HG03280 (cell line): ENCODE measurements at regions not wholly inside any gene's neighbourhood (a gene's known extent, or its start where the extent isn't known, plus 50 kb on each side); places are given as distances from the start of the nearest gene placed in this dataset.
A peak's percentile ranks its signal among the peaks of the same experiment; 100 is the strongest.
"Not testable (repeated sequence)": the region's sequence is repeated elsewhere in the genome, so short reads cannot be mapped to it uniquely, and the experiment has no call there.

Source experiments
- ATAC-seq: cut with Tn5 transposase; IDR thresholded peaks from one replicate; pipeline ENCODE4 v1.9.1; 2021; ENCODE audit warnings: mild to moderate bottlenecking, moderate library complexity; ENCODE audit not compliant: unreplicated experiment

DNA sequence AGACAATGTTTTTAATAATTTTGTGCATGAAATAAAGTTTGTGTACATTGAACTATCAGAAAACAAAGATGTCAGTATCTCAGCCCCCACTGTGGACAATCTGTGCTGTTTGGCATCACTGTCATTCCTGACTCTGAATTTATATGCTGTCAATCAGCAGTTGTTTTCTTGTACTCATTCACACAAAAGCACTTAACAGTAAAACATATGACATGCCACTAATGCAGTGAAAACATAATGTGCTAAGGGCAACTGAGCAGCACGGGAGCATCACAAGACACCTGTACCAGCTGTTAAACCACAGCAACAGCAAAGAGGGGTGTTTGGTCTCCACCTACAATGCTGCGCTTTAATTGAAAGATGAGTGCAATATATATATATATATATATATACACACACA, 647.8 kb upstream of the SLC35B3 start:
- ATAC-seq = no peak

DNA sequence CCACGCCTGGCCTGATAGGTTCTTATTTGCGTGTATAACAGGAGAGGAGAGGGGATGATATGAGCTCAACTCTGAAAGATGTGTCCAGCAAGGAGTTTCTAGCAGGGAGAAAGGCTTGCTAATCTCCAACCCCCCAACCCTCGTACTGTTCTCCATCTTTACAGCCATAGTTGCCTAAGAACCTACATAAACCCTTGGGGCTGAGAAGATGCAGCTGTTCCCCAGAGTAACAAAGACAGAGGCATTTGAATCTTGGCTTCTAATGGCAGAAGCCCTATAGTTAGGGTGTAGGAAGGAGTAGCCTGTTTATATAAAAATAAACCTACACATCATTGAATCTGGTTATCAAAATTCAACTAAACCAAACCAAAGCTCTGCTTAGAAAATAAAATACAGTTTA, 631.4 kb upstream of the SLC35B3 start:
- ATAC-seq = no peak

DNA sequence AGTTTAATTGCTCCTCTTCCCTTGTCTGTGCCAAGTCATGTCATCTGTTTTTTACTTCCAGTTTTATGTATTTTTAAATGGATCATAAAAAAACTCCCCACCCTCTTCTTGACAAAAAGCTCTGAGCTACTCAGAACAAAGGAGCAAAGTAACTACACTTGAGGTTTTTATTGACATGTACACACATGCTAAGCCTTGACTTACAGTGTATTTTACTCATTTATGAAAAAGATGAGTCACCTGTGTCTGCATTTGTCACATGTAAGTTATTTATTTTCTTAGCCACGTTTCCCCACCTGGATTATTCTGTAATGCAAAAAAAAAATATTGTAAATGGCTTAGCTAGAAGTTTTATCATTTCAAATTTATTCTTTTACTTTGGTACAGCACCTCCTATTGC, 628.8 kb upstream of the SLC35B3 start:
- no peak for ATAC-seq

DNA sequence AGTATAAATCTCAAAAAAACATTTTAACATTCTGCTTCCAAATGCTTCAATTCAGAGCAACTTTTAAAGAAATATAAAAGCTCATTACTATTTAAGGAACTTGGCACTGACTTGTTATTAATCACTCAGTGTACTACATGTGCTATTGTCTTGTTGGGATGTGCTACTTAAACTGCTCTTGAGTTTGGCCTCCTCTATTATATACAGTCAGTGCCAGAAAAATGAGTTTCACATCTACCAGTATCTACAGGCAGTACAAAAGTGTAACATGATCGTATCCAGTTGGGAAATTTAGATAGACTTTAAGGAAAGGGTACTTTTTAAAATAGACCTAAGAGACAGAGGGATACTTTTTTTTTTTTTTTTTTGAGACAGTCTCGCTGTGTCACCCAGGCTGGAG, 627.3 kb upstream of the SLC35B3 start:
- ATAC-seq = no peak

DNA sequence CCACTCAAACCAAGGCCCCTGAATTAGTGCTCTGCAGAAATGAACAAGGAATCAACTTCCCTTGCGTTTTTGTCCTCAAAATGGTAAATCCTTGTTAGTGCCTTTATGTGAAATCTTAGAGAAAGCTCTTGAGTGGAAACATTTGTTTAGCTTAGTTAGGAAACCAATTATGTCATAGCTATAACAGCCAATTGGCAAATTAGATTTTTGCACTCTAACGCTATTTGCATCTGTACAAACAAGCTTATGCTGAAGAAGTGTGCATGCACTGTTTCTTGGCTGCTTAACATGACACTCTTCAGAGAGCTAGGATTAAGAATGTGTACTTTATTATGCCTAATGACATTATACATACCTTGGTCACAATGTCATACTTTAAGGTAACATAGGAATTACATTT, 622.6 kb upstream of the SLC35B3 start:
- ATAC-seq = no peak

DNA sequence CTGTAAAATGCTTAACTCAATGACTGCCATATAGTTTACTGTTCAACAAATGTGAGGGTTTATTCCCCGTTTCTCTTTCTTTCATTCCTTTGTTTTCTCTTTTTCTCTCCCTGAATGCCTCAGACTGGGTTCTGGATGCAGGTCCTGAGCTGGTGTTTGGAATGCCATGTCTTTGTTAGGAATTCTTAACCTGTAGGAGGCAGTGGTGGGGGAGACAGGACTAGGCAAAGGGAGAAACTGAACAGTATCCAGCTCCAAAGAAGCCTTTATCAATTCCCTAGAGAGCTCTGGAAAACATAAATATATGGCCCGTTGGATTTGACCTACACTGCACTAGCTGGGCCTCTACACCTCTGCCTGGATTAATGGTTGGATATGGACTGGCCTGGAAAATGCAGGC, 621.2 kb upstream of the SLC35B3 start:
- ATAC-seq = no peak

DNA sequence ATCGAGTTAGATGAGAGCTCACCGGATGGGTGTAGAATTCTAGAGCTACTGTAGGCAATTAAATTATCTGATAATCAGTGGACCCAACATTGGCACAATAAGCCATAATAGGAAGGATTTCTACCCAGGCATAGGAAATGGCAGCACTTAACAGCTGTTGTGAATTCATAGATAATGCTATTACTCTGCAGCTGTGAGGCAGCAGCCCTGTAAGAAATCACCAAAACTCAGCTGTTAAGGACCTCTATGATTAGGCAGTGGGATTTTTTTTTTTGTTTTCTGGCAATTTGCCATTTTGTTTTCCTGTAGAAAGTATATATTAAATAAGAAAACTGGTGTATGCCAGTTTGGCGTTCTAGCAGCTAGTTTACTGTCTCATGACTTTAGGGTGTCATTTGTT, 609.1 kb upstream of the SLC35B3 start:
- ATAC-seq = no peak

DNA sequence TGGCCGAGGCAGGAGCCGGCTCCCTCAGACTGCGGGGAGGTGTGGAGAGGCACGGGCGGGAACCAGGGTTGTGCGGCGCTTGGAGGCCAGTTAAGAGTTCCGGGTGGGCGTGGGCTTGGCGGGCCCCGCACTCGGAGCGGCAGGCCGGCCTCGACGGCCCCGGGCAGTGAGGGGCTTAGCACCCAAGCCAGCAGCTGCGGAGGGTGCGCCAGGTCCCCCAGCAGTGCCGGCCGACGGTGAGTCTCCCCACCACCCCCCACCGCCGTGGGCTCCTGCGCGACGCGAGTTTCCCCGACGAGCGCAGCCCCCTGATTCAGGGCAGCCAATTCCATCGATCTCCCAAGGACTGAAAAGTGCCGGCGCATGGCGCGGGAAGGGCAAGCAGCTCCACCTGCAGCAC, 605.4 kb upstream of the SLC35B3 start:
- no peak for ATAC-seq

DNA sequence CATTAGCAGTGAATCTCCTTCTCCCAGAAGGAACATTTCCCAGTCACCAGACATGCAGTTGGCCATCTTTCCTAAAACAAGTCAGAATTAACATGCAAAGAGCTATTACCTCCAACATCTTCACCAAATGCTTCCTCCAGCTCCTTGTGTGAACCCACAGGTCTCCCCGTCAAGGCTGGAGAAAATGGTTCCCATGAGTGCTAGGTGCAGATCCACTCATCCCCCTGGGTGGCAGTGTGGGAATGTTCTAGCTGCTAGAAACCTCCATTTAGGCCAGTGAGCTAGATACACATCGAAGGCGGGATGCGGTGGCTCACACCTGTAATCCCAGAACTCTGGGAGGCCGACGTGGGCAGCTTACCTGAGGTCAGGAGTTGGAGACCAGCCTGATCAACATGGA, 603.9 kb upstream of the SLC35B3 start:
- no peak for ATAC-seq

DNA sequence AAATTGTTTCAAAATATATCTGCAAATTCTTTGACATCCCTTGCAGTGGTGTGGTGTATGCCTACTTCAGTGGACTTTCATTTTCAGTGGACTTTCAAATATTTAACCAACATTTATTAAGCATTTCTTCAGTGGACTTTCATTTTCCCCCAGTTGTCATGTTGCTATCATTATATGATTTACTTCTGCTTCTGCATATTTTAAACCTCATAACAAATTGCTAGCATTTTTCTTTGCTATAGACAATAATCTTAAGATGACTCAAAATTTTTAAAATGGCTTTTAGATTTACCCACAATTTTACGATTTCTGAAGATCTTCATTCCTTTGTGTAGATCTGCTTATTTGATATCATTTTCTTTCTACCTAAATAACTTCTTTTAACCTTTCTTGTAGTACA, 592.7 kb upstream of the SLC35B3 start:
- ATAC-seq = no peak

DNA sequence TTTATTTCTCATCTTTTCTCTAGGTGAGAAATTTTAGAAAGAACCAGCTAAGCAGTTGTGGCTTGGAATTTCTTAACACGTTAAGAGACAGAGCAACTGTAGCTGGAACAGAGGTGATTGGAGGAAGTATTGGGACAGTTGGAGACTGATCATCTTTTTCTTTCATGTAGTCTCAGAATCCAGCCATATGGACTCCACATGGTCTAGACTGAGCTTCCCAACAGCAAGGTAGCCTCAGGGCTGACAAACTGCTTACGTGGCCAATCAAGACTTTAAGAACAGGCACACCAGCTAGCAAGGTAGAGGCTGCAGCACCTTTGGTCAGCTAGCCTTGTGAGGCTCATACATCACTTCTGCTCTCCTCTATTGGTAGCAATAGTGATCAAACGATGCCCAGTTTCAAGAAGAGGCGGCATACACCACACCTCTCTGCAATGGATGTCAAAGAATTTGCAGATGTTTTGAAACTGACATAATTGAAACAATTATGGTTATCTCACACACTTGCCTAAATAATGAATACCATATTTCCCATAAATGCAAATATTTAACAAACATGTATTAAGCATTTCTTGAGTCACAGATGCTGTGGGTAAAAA, 590.5 kb upstream of the SLC35B3 start:
- no peak for ATAC-seq

DNA sequence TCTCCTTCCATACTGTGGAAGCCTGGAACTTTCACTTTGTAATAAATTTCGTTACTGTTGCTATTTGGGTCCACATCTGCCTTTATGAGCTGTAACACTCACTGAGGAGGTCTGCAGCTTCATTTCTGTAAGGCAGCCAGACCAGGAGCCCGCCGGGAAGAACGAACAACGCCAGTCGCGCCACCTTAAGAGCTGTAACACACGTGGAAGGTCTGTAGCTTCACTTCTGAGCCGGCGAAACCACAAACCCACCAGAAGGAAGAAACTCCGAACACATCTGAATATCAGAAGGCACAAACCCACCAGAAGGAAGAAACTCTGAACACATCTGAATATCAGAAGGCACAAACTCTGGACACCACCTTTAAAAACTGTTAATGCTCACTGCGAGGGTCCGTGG, 589.9 kb upstream of the SLC35B3 start:
- no peak for ATAC-seq

DNA sequence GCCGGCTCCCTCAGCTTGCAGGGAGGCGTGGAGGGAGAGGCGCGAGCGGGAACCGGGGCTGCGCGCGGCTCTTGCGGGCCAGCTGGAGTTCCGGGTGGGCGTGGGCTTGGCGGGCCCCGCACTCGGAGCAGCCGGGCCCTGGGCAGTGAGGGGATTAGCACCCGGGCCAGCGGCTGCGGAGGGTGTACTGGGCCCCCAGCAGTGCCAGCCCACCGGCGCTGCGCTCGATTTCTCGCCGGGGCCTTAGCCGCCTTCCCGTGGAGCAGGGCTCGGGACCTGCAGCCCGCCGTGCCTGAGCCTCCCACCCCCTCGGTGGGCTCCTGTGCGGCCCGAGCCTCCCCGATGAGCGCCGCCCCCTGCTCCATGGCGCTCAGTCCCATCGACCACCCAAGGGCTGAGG, 588.9 kb upstream of the SLC35B3 start:
- ATAC-seq = not testable (repeated sequence)

DNA sequence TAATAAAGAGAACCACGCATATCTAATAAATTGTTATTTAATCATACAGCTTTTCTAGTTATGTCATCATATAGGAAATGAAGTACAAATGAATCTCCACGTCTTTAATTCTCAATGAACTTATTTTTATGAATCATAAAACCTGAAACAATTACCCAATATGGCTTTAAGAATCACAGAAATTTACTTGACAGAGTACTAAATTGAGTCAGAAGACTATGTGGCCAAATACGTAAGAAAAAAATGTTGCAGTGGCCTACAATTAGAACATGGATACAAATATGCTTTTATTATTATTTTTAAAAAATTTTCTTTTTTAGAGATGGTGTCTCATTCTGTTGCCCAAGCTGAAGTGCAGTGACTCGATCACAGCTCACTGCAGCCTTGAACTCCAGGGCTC, 584.7 kb upstream of the SLC35B3 start:
- no peak for ATAC-seq

DNA sequence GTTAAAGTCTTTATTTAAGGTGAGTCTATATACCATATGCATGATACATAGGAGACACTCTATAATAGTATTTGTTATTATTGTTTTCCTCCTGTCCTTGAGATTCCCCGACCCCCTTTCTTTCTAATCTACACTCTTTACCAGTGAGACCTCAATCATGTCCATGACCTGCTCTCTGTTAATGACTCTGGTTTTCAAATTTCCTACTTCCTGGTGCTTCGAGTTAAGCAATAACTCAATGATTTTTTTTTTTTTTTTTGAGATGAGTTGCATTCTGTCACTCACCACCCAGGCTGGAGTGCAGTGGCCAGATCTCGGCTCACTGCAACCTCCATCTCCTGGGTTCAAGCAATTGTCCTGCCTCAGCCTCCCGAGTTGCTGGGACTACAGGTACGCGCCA, 574.6 kb upstream of the SLC35B3 start:
- no peak for ATAC-seq

DNA sequence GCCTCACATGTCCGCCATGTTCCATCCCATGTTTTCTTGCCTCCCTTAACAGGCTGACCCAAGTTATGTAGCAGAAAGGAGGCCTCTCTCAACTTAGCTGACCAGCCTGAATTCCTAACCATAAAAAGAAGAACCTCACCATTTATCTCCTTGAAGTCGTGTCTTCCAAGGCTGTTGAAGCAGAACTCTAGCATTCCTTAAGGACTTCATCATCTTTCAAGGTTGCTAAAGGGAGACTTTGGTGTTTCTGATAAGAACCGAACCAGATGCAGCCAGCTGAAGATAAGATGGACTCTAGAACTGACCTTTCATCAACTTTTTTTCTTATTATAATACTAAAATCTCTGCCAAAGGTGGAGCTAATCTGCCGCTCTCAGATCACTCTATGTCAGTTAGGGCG, 571.7 kb upstream of the SLC35B3 start:
- ATAC-seq = no peak

DNA sequence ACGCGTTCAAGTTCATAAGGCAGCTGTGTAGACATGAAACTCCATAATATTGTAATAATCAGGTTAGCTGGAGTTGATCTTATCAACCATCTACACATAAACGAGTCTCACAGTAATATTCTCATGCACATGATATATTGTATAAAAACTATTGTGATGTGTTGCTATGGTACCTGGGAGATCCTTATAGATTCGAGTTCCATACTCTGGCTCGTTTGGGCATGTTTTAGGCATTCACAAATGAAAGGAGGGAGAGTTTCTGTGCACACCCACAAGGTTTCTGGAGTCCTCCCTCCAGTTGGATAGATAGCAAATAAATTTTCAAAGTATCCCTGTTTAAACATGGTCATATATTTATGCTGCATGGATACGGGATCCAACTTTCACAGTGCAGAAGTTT, 567.5 kb upstream of the SLC35B3 start:
- no peak for ATAC-seq

DNA sequence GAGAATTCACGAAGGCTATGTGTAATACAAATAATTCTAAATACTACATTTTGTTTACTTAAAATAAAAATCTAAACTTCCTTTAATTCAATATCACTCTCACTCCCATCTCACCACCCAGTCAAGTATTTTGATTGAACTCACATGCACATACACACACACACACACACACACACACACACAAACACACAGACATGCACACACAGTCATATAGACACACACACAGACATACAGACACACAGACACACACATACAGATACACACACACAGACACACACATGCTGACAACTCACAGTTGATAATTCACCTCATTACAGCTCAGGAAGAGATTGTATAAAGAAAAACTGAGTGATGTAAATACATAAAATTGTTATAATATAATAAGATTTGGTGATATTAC, 559.8 kb upstream of the SLC35B3 start:
- ATAC-seq = no peak

DNA sequence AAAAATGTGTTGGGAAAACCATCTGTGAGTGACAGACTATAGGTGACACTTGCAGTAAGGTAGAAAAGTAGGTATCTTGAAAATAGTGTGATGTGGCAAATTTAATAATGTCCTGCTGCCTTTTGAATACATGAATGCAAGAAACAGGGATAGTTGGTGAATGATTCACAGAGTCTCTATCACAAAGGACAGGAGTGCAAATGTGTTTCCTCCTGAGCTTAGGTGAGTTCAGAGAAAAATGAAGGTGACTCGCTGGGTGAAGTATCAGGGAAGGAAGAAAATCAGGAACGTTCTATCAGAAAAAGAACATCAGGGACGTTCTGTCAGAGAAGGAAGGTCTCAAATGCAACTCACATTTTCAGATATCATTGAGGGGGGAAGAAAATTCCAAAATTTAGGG, 557.8 kb upstream of the SLC35B3 start:
- ATAC-seq = no peak

DNA sequence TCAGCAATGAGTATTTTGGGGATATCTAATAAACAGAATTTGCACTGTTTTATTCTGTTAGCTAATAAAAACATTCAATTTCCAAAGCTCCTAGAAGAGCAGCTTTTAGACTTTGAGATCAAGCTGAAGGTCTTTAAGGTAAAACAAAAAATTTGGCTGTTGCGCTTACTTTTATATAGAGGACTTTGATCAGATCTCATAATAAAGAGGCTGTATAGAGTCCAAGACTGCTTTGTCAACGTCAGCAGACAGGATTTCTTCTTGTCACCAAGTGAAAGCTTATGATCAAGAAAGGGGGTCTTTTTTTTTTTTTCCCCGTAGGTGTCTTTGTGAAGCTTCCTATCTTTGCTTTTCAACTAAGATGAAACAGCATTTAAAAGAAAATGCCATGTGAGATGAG, 556.5 kb upstream of the SLC35B3 start:
- ATAC-seq = no peak

DNA sequence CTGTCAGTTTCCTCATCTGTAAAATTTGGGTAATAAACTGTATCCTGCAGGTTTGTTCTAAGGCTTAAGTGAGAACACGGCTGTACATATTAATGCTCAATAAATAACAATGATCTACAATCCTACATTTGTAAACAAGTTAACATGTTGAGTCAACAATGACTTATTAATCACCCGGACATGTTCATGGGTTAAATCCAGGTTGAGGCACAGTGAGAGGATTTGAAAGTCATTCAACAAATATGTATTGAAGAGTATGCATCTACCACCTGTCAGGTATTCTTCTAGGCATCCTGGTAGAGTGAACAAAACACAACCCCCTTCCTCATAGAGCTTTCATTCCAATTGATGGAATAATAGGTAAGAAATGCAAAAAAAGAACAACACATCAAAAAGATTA, 554.7 kb upstream of the SLC35B3 start:
- no peak for ATAC-seq

DNA sequence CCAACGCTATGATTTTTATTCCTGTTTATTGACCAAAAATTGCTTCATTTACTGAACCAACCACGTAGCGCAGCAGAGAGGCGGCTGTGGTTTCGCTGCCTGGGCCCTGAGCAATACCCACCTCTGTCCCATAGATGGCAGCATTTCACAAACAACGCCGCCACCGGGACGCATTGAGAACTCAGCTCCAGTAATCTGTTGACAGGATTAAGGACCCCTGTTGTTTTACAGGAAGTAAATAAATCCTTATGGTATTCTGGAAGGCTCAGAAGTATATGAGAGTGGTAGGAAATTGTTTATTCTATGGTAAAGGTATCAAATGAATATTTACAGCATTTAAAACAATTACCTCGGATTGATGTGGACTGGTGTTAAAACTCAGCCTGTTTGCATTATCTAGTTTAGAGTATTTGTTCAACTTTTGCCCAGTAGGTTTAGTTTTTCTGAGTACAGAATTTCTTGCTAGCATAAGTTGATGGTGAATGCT, 547.9 kb upstream of the SLC35B3 start:
- peak; percentile 99 for ATAC-seq

DNA sequence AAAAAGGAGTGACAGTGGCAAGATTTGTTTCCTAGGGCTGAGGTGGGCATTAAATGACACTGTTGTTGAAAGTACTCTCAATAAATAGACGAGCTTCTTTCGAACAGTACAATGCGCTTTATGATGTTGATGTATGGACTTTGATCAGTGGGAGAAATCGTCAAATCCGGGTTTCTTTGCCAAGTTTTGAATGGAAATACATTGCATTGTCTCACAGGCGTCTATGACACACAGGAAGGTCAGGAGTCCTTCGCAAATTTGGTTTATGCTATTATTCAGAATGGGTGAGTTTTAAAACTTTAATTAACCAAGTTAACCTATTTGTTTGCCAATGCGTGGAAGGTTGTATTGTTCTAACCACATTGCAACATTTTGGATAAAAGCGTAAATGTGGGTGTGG, 547.3 kb upstream of the SLC35B3 start:
- no peak for ATAC-seq

DNA sequence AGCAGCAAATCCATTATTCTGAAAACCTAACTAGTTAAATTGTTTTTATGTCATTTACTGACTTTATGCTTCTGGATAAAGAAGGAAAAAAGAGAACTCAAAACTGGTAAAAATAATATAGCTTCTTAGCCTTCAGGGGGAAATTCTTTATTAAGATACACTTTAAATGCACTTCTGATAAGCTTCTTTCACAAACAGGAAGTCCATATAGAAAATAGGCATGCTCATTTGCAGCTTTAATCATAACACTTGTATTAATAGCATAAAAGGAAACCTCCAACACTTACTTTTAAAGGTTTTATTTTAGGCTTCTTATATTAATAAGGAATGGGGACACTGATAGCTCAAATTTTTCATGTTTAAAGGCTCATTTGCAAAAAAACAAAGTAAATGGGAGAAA, 538.0 kb upstream of the SLC35B3 start:
- ATAC-seq = no peak
